Sciatic nerve (tissue), 2 donors: ENCODE measurements at regions not wholly inside any gene's neighbourhood (a gene's known extent, or its start where the extent isn't known, plus 50 kb on each side); places are given as distances from the start of the nearest gene placed in this dataset.

Experiments
- ATAC-seq: fragments of 200-7000 bp; cut with Tn5 transposase; one replicate; pipeline ENCODE4 v1.9.1; 2020; ENCODE audit warnings: mild to moderate bottlenecking, moderate library complexity
- DNase-seq: peaks from one replicate; pipeline ENCODE4 v3.0.0-alpha.2; 2020; ENCODE audit warnings: low spot score
- intact Hi-C: fragments of 100-400 bp; cut with DNase I; formaldehyde crosslinking; loops from one replicate; pipeline ENCODE4 v1.14.2; 2022
- donor health status: DM: no; HTN: no; CAD: no.
- donor health status: DM: no; HTN: no; CAD: no.

DNA sequence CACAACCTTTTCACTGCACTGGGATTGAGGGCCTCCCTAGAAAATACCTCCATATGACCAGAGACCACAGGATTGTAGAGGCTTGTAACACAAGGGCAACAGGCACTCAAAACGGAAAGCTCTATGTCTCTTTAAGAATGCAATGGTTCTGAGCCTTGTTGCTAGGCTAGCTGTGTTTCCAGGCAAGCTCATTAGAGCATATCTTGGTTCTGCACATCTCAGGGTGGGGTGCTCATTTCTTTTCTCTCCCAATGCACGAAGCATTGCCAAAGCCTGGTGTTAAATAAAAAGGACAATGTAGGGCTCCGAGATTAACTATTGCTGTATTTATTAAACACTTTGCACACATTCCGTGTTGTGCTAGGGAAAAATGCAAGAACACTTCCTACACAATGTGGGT lies 315.9 kb downstream of the PRDM2 start:
- no peak for DNase-seq
- intact Hi-C loops = no loop called here
- ATAC-seq = no peak

DNA sequence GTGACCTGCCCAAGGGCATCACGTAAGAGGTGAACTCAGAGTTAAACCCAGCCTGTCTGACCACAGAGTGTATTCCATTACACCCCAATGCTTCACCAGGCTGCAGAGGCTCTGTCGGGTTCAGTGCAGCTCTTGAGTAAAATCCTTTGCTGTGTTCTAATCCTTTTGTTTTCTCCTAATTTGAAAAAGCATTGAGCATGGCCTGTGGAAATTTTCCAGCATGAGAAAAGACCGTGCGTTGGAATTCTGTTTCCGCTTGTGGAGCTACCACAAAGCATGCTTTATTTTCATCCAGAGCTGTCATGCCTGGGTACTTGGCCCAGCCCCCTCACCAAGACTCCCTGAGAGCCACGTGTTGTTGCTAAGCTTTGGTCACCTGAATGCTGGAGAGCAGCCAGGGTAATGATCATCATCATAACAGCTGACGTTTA lies 317.6 kb downstream of the PRDM2 start:
- no peak for DNase-seq
- ATAC-seq = no peak
- intact Hi-C loops = no loop called here

DNA sequence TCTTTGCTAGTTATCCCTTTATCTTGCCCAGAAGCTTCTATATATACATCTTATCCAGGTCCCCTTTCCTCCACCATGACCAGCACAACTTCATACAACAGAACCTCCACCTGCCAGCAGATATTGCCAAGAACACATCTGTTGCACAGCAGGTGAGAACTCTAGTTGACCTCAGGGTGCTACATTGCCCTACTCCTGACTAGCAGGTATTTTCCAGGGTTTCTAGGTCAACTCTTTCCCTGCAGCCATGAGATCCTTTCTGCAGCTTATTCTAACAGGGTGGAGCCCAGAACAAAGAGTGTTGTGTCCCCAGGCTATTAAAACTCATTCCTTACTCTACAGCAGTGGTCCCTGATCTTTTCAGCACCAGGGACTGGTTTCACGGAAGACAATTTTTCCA lies 319.5 kb downstream of the PRDM2 start:
- ATAC-seq = no peak
- DNase-seq = no peak
- intact Hi-C loops = no loop called here

DNA sequence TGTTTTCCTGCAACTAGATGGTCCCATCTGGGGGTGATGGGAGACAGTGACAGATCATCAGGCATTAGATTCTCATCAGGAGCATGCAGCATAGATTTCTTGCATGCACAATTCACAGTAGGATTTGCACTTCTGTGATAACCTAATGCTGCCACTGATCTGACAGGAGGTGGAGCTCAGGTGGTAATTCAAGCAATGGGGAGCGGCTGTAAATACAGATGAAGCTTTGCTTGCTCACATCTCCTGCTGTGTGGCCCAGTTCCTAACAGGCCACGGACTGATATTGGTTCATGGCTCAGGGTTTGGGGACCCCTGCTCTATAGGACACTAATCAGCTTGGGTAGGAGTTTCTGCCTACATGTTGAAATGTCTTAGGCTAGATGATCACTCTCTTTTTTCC lies 320.0 kb downstream of the PRDM2 start:
- DNase-seq = no peak
- no peak for ATAC-seq
- intact Hi-C loops = no loop called here

DNA sequence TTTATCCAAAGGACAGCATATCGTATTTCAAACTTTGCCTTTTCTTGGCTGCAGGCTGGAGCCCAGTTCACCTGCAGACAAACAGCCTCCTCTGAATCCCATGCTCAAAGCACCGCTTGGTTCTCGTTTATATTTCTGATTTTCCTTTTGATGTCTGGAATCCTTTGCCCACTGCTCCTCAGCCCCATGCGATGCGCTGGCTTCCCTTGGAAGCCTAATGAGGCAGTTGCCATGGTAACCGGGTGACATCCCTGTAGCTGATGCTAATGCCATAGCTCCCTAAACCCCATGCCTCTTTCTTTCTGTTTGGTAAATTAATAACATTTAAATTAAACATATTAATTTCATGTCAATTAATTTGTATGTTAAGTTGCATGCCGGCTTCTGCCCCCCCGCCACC lies 327.1 kb downstream of the PRDM2 start:
- DNase-seq = no peak
- no peak for ATAC-seq
- intact Hi-C loops = no loop called here

DNA sequence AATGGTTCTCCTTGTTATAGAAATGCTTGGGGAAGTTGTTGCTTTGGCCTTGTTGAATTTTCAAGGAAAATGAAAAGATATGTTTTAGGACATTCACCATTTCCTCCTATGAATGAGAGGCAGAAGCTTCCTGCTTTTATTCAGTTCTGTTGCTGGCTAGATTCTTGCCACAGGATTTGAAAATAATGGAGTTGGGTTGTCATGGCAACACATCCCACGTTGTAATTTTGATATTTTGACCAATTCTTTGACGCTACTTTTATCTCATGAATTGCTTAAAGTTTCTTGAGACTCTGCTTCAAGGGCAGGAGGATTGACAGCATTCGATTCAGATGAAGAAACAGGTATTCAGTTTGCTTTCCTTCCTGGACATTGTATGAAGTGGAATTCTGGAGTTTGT lies 331.5 kb downstream of the PRDM2 start:
- intact Hi-C loops = no loop called here
- DNase-seq = no peak
- ATAC-seq = no peak

- no peak for ATAC-seq
- DNase-seq = no peak
- intact Hi-C loops = no loop called here
Measured at GRCh38 chr1:14034506-14034905, 334.5 kb downstream of the PRDM2 start.

DNA sequence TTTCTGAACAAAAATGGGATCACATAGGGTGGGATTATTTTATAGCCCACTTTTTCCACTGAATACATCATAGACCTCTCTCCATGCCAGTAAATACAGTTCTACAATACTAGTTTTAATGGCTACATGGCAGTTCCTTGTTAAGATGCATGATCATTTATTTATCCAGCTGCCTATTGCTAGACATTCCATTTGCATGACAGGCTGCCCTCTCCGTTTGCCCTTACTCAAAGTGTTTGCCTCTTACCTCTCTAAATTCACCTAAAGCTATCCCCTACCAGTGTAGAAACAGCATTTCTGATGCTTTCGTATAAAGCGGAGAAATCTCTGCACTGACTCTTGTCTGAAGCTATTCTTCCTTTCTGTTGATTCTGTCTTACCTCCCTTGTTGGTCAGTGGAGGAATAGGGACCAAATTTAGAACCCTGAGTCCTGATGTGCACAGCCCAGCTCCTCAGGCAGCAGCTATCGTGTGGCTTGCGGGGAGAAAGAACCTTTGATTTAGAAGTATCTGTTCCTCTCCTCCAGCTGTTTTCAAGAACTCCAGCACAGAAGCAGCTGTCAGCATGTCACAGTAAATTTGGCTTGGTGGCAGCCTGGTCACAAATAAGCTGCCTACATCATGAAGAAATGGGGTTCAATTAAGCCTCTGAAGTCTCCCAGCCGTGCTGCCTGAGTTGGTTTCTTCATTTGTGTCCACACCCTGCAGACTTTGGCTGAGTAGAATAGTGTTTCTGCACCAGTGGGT lies 337.3 kb downstream of the PRDM2 start:
- intact Hi-C loops = no loop called here
- DNase-seq (no peak), ATAC-seq (no peak)

GRCh38 chr1:14039582-14040430 lies 339.8 kb downstream of the PRDM2 start:
- intact Hi-C loops = loop anchor here (10.0 kb wide), 1 partner anchor 2005 kb away; the partner anchor contains the start of gene CLCNKB
- ATAC-seq (no peak), DNase-seq (no peak)

GRCh38 chr1:14049965-14050364 lies 350.0 kb downstream of the PRDM2 start:
- intact Hi-C loops = loop anchor here (10.0 kb wide), 1 partner anchor 1995 kb away; the partner anchor contains the start of gene CLCNKB
- no peak for DNase-seq
- ATAC-seq = no peak

GRCh38 chr1:14055442-14056223 lies 355.6 kb downstream of the PRDM2 start:
- intact Hi-C loops = no loop called here
- DNase-seq (no peak), ATAC-seq (no peak)

DNA sequence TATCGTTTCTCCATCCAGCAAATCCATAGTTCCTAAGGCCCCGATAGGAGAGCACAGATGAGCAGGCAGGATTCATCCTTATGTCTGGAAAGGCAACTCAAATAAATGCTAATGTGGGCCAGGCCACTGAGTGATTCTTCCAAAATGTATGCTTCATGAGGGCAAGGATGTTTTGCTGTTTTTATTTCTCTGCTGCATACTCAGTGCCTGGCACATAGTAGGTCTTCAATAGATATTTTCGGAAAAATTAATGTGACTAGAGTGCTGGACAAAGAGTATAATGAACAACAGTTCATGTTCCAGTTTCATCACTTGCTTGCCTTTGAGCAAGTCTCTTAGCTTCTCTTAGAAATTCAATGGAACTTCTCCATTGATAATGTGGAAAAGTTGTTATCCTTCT lies 357.7 kb downstream of the PRDM2 start:
- ATAC-seq (no peak), DNase-seq (no peak)
- intact Hi-C loops = no loop called here

- DNase-seq (no peak), ATAC-seq (no peak)
- intact Hi-C loops = no loop called here
Measured at GRCh38 chr1:14061204-14061603, 361.2 kb downstream of the PRDM2 start.

DNA sequence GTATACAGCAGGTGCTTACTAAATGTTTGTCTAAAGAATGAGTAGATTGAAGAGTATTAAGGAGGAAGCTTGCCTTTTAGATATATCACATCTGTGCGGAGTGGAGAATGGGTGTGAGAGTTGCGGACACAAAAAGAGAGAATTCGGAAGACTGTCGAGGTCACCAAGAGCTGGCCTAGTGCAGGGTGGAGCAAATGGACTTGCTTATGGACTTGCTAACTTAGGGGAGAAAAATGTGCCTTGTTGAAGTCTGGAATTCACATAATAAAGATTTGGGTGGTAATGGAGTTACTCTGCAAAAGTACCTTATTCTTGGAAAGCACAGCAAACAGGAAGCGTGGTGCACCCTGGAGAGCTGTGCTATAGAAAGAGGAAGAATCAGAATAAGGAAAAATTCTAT lies 361.7 kb downstream of the PRDM2 start:
- intact Hi-C loops = no loop called here
- ATAC-seq = no peak
- no peak for DNase-seq

DNA sequence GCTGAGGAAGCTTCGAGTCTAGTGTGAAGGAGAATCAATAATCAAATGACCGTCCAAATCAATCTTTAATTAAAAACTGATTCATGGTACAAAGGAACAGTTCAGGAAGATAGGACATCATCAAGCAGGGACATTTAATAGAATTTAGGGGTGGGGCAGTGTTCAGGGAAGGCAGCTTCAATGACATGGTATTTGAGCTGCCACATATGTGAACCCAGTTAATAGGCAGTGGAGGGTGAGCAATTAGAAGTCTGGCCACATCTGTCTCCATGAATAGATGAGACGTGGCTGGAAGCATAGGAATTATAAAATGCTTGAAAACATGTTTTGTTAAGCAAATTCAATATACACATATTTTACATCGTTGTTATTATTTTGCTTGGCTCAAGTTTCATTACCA lies 362.7 kb downstream of the PRDM2 start:
- ATAC-seq (no peak), DNase-seq (no peak)
- intact Hi-C loops = no loop called here

DNA sequence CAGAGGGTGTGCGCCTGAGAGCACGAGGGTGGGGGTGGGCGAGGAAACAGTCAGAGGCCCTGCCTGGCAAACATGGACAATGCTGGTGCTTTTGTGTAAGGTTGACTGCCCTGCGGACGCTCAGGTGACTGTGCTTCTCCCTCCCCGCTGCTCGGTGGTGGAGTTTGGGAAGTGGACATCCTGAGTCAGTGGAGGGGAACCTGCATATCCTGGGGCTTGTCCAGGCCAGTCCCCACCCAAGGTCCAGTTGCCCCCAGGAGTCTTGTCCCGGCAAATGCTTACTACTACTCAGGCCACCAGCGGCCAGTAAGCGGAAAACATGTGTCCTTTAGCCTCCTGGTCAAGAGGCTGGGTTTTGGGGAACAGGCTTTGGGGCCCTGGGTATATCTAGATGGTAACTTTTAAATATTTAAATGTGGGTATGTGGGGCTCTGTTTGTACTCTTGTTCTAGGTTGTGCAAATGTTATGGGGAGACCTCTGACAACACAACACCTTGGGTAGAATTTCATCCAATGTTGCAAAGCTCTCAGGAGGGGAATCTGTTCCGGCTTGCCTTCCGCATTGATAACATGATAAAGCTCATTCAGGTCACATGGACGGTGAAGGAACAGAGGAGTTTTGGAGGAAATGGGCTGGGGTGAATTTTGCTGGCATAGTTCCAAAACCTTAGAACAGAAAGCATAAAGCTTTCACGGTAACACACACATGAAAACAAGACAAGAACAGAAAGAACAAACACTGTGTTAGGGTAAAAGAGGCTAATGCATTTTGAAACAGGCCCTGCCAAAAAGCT lies 364.9 kb downstream of the PRDM2 start:
- intact Hi-C loops = no loop called here
- DNase-seq (no peak), ATAC-seq (no peak)

GRCh38 chr1:14065486-14065885 lies 365.5 kb downstream of the PRDM2 start:
- DNase-seq (no peak), ATAC-seq (no peak)
- intact Hi-C loops = no loop called here

DNA sequence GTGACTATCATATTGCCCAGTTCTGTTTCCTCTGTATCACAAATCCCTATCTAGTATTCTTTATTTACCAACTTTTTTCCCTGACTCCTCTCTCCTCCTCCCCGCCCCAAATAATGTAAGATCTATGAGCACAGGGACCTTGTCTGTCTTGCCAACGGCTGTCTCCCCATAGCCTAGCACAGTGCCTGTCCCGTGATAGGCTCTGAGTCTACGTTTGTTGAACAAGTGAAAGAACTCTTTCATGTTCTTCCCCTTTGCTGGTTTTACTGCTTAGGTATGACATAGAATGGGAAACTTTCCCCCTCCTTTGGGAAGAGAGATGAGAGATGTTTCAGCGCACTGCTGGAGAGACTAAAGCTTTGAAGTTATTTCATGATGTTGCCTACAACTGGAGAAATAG lies 367.0 kb downstream of the PRDM2 start:
- DNase-seq (no peak), ATAC-seq (no peak)
- intact Hi-C loops = no loop called here

- no peak for ATAC-seq
- intact Hi-C loops = no loop called here
- no peak for DNase-seq
Measured at GRCh38 chr1:14067711-14068110, 367.7 kb downstream of the PRDM2 start.
